ENCODE measurements at regions not wholly inside any gene's neighbourhood (a gene's known extent, or its start where the extent isn't known, plus 50 kb on each side); places are given as distances from the start of the nearest gene placed in this dataset.

DNA sequence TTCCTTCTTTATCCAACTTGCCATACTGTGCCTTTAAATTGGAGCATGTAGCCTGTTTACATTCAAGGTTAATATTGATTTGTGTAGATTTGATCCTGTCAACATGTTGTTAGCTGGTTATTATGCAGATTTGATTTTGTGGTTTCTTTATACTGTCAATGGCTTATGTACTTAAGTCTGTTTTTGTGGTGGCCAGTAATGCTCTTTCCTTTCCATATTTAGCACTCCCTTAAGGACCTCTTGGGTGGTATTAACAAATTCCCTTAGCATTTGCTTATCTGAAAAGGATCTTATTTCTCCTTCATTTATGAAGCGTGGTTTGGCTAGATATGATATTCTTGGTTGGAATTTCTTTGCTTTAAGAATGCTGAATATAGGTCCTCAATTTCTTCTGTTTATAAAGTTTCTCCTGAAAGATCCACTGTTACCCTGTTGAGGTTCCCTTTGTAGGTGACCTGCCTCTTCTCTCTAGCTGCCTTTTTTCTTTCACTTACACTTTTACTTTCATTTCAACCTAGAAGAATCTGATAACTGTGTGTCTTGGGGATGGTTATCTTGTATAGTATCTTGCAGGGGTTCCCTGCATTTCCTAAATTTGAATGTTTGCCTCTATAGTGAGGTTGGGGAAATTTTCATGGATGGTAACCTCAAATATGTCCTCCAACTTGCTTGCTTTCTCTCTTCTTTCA is 86.9 kb upstream of the NEGR1 start:
- Mint-ChIP-seq H3K27ac (no peak overlapping the region), H3K4me1 (no peaks in the 10 kb centered on the region), H3K4me3 (no peak overlapping the region), H3K9me3 (no peaks in the 10 kb centered on the region), H3K36me3 (ENCODE audit: low read depth) (no peaks in the 10 kb centered on the region), H3K27me3 (ENCODE audit: low read depth) (no peaks in the 10 kb centered on the region)
- TF ChIP-seq, protein P1, sequence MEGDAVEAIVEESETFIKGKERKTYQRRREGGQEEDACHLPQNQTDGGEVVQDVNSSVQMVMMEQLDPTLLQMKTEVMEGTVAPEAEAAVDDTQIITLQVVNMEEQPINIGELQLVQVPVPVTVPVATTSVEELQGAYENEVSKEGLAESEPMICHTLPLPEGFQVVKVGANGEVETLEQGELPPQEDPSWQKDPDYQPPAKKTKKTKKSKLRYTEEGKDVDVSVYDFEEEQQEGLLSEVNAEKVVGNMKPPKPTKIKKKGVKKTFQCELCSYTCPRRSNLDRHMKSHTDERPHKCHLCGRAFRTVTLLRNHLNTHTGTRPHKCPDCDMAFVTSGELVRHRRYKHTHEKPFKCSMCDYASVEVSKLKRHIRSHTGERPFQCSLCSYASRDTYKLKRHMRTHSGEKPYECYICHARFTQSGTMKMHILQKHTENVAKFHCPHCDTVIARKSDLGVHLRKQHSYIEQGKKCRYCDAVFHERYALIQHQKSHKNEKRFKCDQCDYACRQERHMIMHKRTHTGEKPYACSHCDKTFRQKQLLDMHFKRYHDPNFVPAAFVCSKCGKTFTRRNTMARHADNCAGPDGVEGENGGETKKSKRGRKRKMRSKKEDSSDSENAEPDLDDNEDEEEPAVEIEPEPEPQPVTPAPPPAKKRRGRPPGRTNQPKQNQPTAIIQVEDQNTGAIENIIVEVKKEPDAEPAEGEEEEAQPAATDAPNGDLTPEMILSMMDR (IDR thresholded peaks at IDR 0.05; ENCODE audit: unreplicated experiment in 3 of 3), result no peak

DNA sequence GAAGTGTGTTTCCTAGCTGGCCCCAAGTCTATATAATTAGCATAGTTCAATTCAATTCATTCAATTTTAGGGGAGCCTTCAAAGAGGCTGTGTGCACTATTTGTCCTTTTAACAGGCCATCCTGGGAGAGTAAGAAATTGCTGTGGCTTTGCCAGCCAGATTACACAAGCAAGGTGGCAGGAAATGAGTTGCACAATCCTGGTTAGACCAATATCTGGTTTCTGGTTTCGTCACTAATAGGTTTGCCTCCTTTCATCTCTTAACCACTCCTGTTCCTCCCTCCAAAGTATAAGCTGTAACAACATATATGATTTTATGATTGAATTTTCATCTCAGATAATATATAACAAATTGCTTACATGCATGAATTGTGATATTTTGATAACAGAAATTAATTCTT is 84.1 kb upstream of the NEGR1 start:
- H3K36me3 Mint-ChIP-seq (ENCODE audit: low read depth), result no peaks in the 10 kb centered on the region
- H3K4me3 Mint-ChIP-seq, result no peak overlapping the region

GRCh38 chr1:72365693-72366092 is 83.4 kb upstream of the NEGR1 start:
- H3K36me3 Mint-ChIP-seq (ENCODE audit: low read depth), result no peaks in the 10 kb centered on the region
- H3K4me3 Mint-ChIP-seq, result no peak overlapping the region
- no peaks in the 10 kb centered on the region for H3K4me1 Mint-ChIP-seq
- no peaks in the 10 kb centered on the region for H3K9me3 Mint-ChIP-seq
- TF ChIP-seq, protein P1 (IDR thresholded peaks at IDR 0.05; ENCODE audit: unreplicated experiment in 3 of 3), result no peak
- no peaks in the 10 kb centered on the region for H3K27me3 Mint-ChIP-seq (ENCODE audit: low read depth)
- no peak overlapping the region for H3K27ac Mint-ChIP-seq

More for the DNA sequence above, 84.1 kb upstream of the NEGR1 start:
- TF ChIP-seq, protein P1 (IDR thresholded peaks at IDR 0.05; ENCODE audit: unreplicated experiment in 3 of 3), result no peak
- Mint-ChIP-seq H3K4me1 (no peaks in the 10 kb centered on the region), H3K27ac (no peak overlapping the region), H3K27me3 (ENCODE audit: low read depth) (no peaks in the 10 kb centered on the region), H3K9me3 (no peaks in the 10 kb centered on the region)

- TF ChIP-seq, protein P1 (IDR thresholded peaks at IDR 0.05; ENCODE audit: unreplicated experiment in 3 of 3), result no peak
- H3K4me3 Mint-ChIP-seq, result no peak overlapping the region
Measured at GRCh38 chr1:72362538-72362937, 80.2 kb upstream of the NEGR1 start.

GRCh38 chr1:72357411-72357810 is 75.1 kb upstream of the NEGR1 start:
- H3K36me3 Mint-ChIP-seq (ENCODE audit: low read depth), result no peaks in the 10 kb centered on the region
- H3K9me3 Mint-ChIP-seq, result no peaks in the 10 kb centered on the region
- H3K27ac Mint-ChIP-seq, result no peak overlapping the region
- H3K27me3 Mint-ChIP-seq (ENCODE audit: low read depth), result no peaks in the 10 kb centered on the region
- H3K4me3 Mint-ChIP-seq, result no peak overlapping the region
- TF ChIP-seq, protein P1 (IDR thresholded peaks at IDR 0.05; ENCODE audit: unreplicated experiment in 3 of 3), result no peak
- H3K4me1 Mint-ChIP-seq, result no peaks in the 10 kb centered on the region

More at GRCh38 chr1:72362538-72362937, 80.2 kb upstream of the NEGR1 start:
- Mint-ChIP-seq H3K27ac (no peak overlapping the region), H3K9me3 (no peaks in the 10 kb centered on the region), H3K36me3 (ENCODE audit: low read depth) (no peaks in the 10 kb centered on the region), H3K4me1 (no peaks in the 10 kb centered on the region), H3K27me3 (ENCODE audit: low read depth) (no peaks in the 10 kb centered on the region)

- Mint-ChIP-seq H3K36me3 (ENCODE audit: low read depth) (no peaks in the 10 kb centered on the region), H3K27ac (no peak overlapping the region), H3K27me3 (ENCODE audit: low read depth) (no peaks in the 10 kb centered on the region), H3K4me1 (no peaks in the 10 kb centered on the region), H3K9me3 (no peaks in the 10 kb centered on the region), H3K4me3 (no peak overlapping the region)
- TF ChIP-seq, protein P1 (IDR thresholded peaks at IDR 0.05; ENCODE audit: unreplicated experiment in 3 of 3), result no peak
Measured at GRCh38 chr1:72355899-72356298, 73.6 kb upstream of the NEGR1 start.

All from nephron (organoid).